ENCODE measurements at regions not wholly inside any gene's neighbourhood (a gene's known extent, or its start where the extent isn't known, plus 50 kb on each side); places are given as distances from the start of the nearest gene placed in this dataset.

- Histone ChIP-seq H3K9me2 (ENCODE audit: insufficient read depth, low read length) (no peaks in the 10 kb centered on the region), H3K79me2 (replicated peaks; ENCODE audit: insufficient read depth, low read length) (no peaks in the 10 kb centered on the region), H3K9me3 (ENCODE audit: low read length) (no peaks in the 10 kb centered on the region), H3K27me3 (ENCODE audit: insufficient read depth, low read depth, low read length) (no peaks in the 10 kb centered on the region), H3K9ac (ENCODE audit: low read length) (no peak overlapping the region), H3K4me2 (ENCODE audit: low read length) (no peak overlapping the region), H4K20me1 (ENCODE audit: insufficient read depth) (no peaks in the 10 kb centered on the region), H3K36me3 (ENCODE audit: insufficient read depth, low read length) (no peaks in the 10 kb centered on the region), H3F3A (ENCODE audit: insufficient read depth, low read length, poor library complexity, severe bottlenecking) (no peaks in the 10 kb centered on the region), H3K4me3 (ENCODE audit: low read length) (no peak overlapping the region), H2AFZ (ENCODE audit: low read depth, low read length) (no peak overlapping the region), H3K27ac (ENCODE audit: low read length) (no peak overlapping the region)
- no peak for TF ChIP-seq SMC3 (conservative IDR thresholded peaks at IDR 0.05; ENCODE audit: poor library complexity)
- TF ChIP-seq CTCF (IDR thresholded peaks at IDR 0.05; ENCODE audit: poor library complexity, severe bottlenecking): no peak
- TF ChIP-seq REST (IDR thresholded peaks at IDR 0.05; ENCODE audit: borderline replicate concordance): no peak
- TF ChIP-seq EP300 (conservative IDR thresholded peaks at IDR 0.05; ENCODE audit: poor library complexity, severe bottlenecking): no peak
- no peak for TF ChIP-seq TAF1 (IDR thresholded peaks at IDR 0.05; ENCODE audit: low read depth)
Measured at GRCh38 chr3:194988495-194989165, 282.3 kb downstream of the XXYLT1 start.

- H3K79me2 ChIP-seq (replicated peaks; ENCODE audit: insufficient read depth, low read length): no peaks in the 10 kb centered on the region
- no peak overlapping the region for H2AFZ ChIP-seq (ENCODE audit: low read depth, low read length)
- no peak overlapping the region for H3K9ac ChIP-seq (ENCODE audit: low read length)
- H3K9me3 ChIP-seq (ENCODE audit: low read length): no peaks in the 10 kb centered on the region
- H3K27me3 ChIP-seq (ENCODE audit: insufficient read depth, low read depth, low read length): no peaks in the 10 kb centered on the region
- no peaks in the 10 kb centered on the region for H3F3A ChIP-seq (ENCODE audit: insufficient read depth, low read length, poor library complexity, severe bottlenecking)
- no peak overlapping the region for H3K4me3 ChIP-seq (ENCODE audit: low read length)
- H3K36me3 ChIP-seq (ENCODE audit: insufficient read depth, low read length): no peaks in the 10 kb centered on the region
- H3K27ac ChIP-seq (ENCODE audit: low read length): no peak overlapping the region
- H4K20me1 ChIP-seq (ENCODE audit: insufficient read depth): no peaks in the 10 kb centered on the region
- no peak overlapping the region for H3K4me2 ChIP-seq (ENCODE audit: low read length)
- H3K9me2 ChIP-seq (ENCODE audit: insufficient read depth, low read length): no peaks in the 10 kb centered on the region
- TF ChIP-seq POLR2AphosphoS5 (IDR thresholded peaks at IDR 0.05) (no peak), RAD21 (conservative IDR thresholded peaks at IDR 0.05) (no peak), EZH2 (IDR thresholded peaks at IDR 0.05; ENCODE audit: borderline replicate concordance, insufficient read depth, low read length, poor library complexity, severe bottlenecking) (no peak), MXI1 (conservative IDR thresholded peaks at IDR 0.05; ENCODE audit: poor library complexity, severe bottlenecking) (no peak), REST (IDR thresholded peaks at IDR 0.05; ENCODE audit: borderline replicate concordance) (no peak), EP300 (conservative IDR thresholded peaks at IDR 0.05; ENCODE audit: poor library complexity, severe bottlenecking) (no peak), CTCF (IDR thresholded peaks at IDR 0.05; ENCODE audit: poor library complexity, severe bottlenecking) (no peak), TAF1 (IDR thresholded peaks at IDR 0.05; ENCODE audit: low read depth) (no peak), SMC3 (conservative IDR thresholded peaks at IDR 0.05; ENCODE audit: poor library complexity) (no peak)
Measured at GRCh38 chr3:194989241-194989640, 281.7 kb downstream of the XXYLT1 start.
